ENCODE measurements at regions not wholly inside any gene's neighbourhood (a gene's known extent, or its start where the extent isn't known, plus 50 kb on each side); places are given as distances from the start of the nearest gene placed in this dataset.

DNA sequence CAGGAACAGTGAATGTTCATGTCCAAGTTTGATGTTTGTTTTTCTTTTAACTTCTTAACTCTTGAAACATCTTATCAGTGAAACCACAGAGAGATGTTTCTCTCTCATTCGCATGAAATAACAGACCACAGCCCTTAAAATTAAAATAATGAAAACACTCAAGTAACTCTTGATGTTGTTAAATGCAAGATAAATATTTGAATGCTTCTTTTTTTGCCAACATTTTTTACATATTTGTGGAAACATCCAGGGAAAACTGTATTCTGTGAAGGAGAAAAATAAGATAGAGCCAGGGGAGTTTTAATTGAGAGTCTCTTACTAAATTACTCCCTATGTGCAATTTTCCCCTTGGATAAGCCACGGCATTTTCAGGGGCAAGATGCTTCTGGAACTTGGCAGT, 361.8 kb upstream of the MGMT start:
- no peak for TF ChIP-seq CTCF (IDR thresholded peaks at IDR 0.05; ENCODE audit: low read depth, low read length, poor library complexity, severe bottlenecking)
- TF ChIP-seq EZH2phosphoT487 (IDR thresholded peaks at IDR 0.05; ENCODE audit: borderline replicate concordance, low read length): no peak

Data from DOHH2 (cell line).